SK-N-SH (cell line): ENCODE measurements at regions not wholly inside any gene's neighbourhood (a gene's known extent, or its start where the extent isn't known, plus 50 kb on each side); places are given as distances from the start of the nearest gene placed in this dataset.

Experiments used
- CTCF ChIA-PET: fragments of 300-600, 350-600 bp; formaldehyde crosslinking; extraction: SDS; loops from one replicate; lab custom pipeline; 2021; lab: Yijun Ruan, JAX
- POLR2A ChIA-PET: fragments of 350-600 bp; sonication (Branson Sonifier 250); formaldehyde crosslinking; extraction: SDS; loops from one replicate; lab custom pipeline; 2020; ENCODE audit warnings: antibody characterized with exemption, inconsistent platforms; lab: Yijun Ruan, JAX
- DNase-seq: peaks from one replicate; pipeline ENCODE4 v3.0.0; 2012
- H2AFZ ChIP-seq: fragments of 200-600 bp; sonication (generic); 2 replicates; pipeline ENCODE4 v1.8.1; 2016; ENCODE audit warnings: antibody characterized with exemption, mild to moderate bottlenecking, low read depth
- H3F3A ChIP-seq: fragments of 200-600 bp; sonication (generic); replicated peaks from 2 replicates; pipeline ENCODE3; 2016; ENCODE audit warnings: antibody characterized with exemption, mild to moderate bottlenecking; ENCODE audit not compliant: insufficient read depth
- H3K27ac ChIP-seq, 2 experiments: fragments of 200-500 bp in 1 of 2; fragments of 200-600 bp in 1 of 2; sonication (Bioruptor generic) in 1 of 2; sonication (generic), shearing (Covaris generic) in 1 of 2; 2 replicates each; pipeline versions ENCODE4 v1.5.1 to v1.6.1; 2014 to 2016; ENCODE audit warnings: low read depth in 2 of 2, inconsistent platforms in 1 of 2, low read length in 1 of 2, mild to moderate bottlenecking in 1 of 2, mixed read lengths in 1 of 2
- H3K27me3 ChIP-seq: fragments of 200-600 bp; sonication (generic), shearing (Covaris generic); 2 replicates; pipeline ENCODE4 v1.6.1; 2016; ENCODE audit warnings: mixed run types; ENCODE audit not compliant: insufficient read depth
- H3K36me3 ChIP-seq, 2 experiments: fragments of 200-500 bp in 1 of 2; fragments of 200-600 bp in 1 of 2; sonication (Bioruptor generic) in 1 of 2; sonication (generic) in 1 of 2; replicated peaks in 1 of 2; 2 replicates each; pipeline versions ENCODE3 to v1.5.1; 2014 to 2016; ENCODE audit warnings: low read length in 1 of 2, mild to moderate bottlenecking in 1 of 2; ENCODE audit not compliant: insufficient read depth in 2 of 2, control insufficient read depth in 1 of 2
- H3K4me1 ChIP-seq, 2 experiments: fragments of 200-500 bp in 1 of 2; fragments of 200-600 bp in 1 of 2; sonication (Bioruptor generic) in 1 of 2; sonication (generic), shearing (Covaris generic) in 1 of 2; 2 replicates each; pipeline versions ENCODE4 v1.5.1 to v1.6.1; 2014 to 2016; ENCODE audit warnings: low read depth in 1 of 2, low read length in 1 of 2, mixed run types in 1 of 2; ENCODE audit not compliant: insufficient read depth in 2 of 2, control insufficient read depth in 1 of 2
- H3K4me2 ChIP-seq: fragments of 200-600 bp; sonication (generic), shearing (Covaris generic); 2 replicates; pipeline ENCODE4 v1.6.1; 2017; ENCODE audit warnings: mixed run types
- H3K4me3 ChIP-seq, 2 experiments: fragments of 200-500 bp in 1 of 2; fragments of 200-600 bp in 1 of 2; sonication (Bioruptor generic) in 1 of 2; sonication (generic), shearing (Covaris generic) in 1 of 2; 2 replicates each; pipeline versions ENCODE4 v1.5.1 to v1.8.1; 2014 to 2016; ENCODE audit warnings: low read depth in 2 of 2, inconsistent platforms in 1 of 2, low read length in 1 of 2, mild to moderate bottlenecking in 1 of 2, mixed read lengths in 1 of 2, moderate library complexity in 1 of 2
- H3K79me2 ChIP-seq: fragments of 200-600 bp; sonication (generic); 2 replicates; pipeline ENCODE4 v1.8.1; 2017; ENCODE audit warnings: mild to moderate bottlenecking; ENCODE audit not compliant: insufficient read depth
- H3K9ac ChIP-seq: fragments of 200-600 bp; sonication (generic); 2 replicates; pipeline ENCODE4 v1.6.1; 2017; ENCODE audit warnings: mixed run types
- H3K9me2 ChIP-seq: fragments of 200-600 bp; sonication (generic); 2 replicates; pipeline ENCODE4 v1.6.1; 2017; ENCODE audit warnings: mixed run types
- H3K9me3 ChIP-seq: fragments of 200-600 bp; sonication (generic); 2 replicates; pipeline ENCODE4 v1.6.1; 2017; ENCODE audit warnings: mixed run types, mild to moderate bottlenecking, moderate library complexity
- H4K20me1 ChIP-seq: fragments of 200-600 bp; sonication (generic); 2 replicates; pipeline ENCODE4 v1.6.1; 2017; ENCODE audit warnings: mild to moderate bottlenecking, mixed run types; ENCODE audit not compliant: insufficient read depth
- CHD2 ChIP-seq: fragments of 150-350 bp; IDR thresholded peaks from 2 replicates; pipeline ENCODE4 v1.6.1; 2018; ENCODE audit warnings: low read length; ENCODE audit not compliant: partially characterized antibody
- ELF1 ChIP-seq: IDR thresholded peaks from 2 replicates; pipeline ENCODE4 v1.4.0; 2012
- EP300 ChIP-seq, 2 experiments: IDR thresholded peaks; 2 replicates each; pipeline versions ENCODE4 v1.4.0 to v1.6.1; 2012; ENCODE audit warnings: borderline replicate concordance in 1 of 2, low read depth in 1 of 2, low read length in 1 of 2
- FOSL2 ChIP-seq: IDR thresholded peaks from 2 replicates; pipeline ENCODE4 v1.4.0; 2012; ENCODE audit warnings: low read depth, mild to moderate bottlenecking, moderate library complexity, borderline replicate concordance
- FOXM1 ChIP-seq: IDR thresholded peaks from 2 replicates; pipeline ENCODE4 v1.4.0; 2012; ENCODE audit warnings: low read depth, mild to moderate bottlenecking
- GABPA ChIP-seq: IDR thresholded peaks from 2 replicates; pipeline ENCODE4 v1.4.0; 2012; ENCODE audit warnings: low read depth, mild to moderate bottlenecking
- GATA2 ChIP-seq: sonication (generic); formaldehyde crosslinking; IDR thresholded peaks from 2 replicates; pipeline ENCODE4 v1.5.0; 2020; ENCODE audit warnings: mild to moderate bottlenecking, missing genetic modification reagents
- TEAD4 ChIP-seq: IDR thresholded peaks from 2 replicates; pipeline ENCODE4 v1.4.0; 2012; ENCODE audit warnings: mild to moderate bottlenecking, borderline replicate concordance; ENCODE audit not compliant: insufficient read depth
- WGBS: methylation state at CpG from one replicate; pipeline ENCODE4 v1.1.6; 2017; ENCODE audit warnings: low lambda C conversion rate; 5-methylcytosine and 5-hydroxymethylcytosine counted together
- TF ChIP-seq, protein P1 (sequence below): IDR thresholded peaks from 2 replicates; pipeline ENCODE4 v1.6.1; 2012; ENCODE audit warnings: mild to moderate bottlenecking, low read depth, low read length, moderate library complexity
- TF ChIP-seq, protein P2 (sequence below): IDR thresholded peaks from 2 replicates; pipeline ENCODE4; 2012

DNA sequence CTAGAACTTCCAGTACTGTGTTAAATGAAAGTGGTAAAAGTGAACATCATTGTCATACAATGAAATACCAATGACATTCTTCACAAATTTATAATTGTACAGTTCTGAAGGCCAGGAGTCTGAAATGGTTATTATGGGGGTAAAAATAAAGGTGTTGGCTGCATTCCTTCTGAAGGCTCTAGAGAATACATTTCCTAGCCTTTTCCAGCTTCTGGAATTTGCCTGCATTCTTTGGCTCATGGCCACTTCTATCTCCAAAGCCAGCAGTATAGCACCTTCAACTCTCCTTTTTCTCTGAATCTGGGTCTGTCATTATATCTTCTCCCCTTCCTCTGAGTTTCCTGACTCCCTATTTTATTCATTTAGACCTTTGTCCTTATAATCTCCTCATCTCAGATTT lies 1232.7 kb upstream of the TENM4 start:
- no peak overlapping the region for H3K27ac ChIP-seq
- H3K4me2 ChIP-seq = no peak overlapping the region
- no peak for DNase-seq
- no peak overlapping the region for H3K9ac ChIP-seq
- POLR2A ChIA-PET = no interaction called here
- H4K20me1 ChIP-seq = no peaks in the 10 kb centered on the region
- no peaks in the 10 kb centered on the region for H3K9me2 ChIP-seq
- no peaks in the 10 kb centered on the region for H3K79me2 ChIP-seq
- H3K27me3 ChIP-seq = no peaks in the 10 kb centered on the region
- H3K36me3 ChIP-seq = no peaks in the 10 kb centered on the region
- H3F3A ChIP-seq = no peaks in the 10 kb centered on the region
- H3K4me1 ChIP-seq = no peaks in the 10 kb centered on the region; a peak in 1 of 4 replicates
- CTCF ChIA-PET = no interaction called here
- H3K4me3 ChIP-seq = no peak overlapping the region
- H2AFZ ChIP-seq = no peak overlapping the region
- TF ChIP-seq CHD2 = no peak
- TF ChIP-seq TEAD4 = no peak
- no peak for TF ChIP-seq ELF1
- no peak for TF ChIP-seq GABPA
- TF ChIP-seq, protein P1, sequence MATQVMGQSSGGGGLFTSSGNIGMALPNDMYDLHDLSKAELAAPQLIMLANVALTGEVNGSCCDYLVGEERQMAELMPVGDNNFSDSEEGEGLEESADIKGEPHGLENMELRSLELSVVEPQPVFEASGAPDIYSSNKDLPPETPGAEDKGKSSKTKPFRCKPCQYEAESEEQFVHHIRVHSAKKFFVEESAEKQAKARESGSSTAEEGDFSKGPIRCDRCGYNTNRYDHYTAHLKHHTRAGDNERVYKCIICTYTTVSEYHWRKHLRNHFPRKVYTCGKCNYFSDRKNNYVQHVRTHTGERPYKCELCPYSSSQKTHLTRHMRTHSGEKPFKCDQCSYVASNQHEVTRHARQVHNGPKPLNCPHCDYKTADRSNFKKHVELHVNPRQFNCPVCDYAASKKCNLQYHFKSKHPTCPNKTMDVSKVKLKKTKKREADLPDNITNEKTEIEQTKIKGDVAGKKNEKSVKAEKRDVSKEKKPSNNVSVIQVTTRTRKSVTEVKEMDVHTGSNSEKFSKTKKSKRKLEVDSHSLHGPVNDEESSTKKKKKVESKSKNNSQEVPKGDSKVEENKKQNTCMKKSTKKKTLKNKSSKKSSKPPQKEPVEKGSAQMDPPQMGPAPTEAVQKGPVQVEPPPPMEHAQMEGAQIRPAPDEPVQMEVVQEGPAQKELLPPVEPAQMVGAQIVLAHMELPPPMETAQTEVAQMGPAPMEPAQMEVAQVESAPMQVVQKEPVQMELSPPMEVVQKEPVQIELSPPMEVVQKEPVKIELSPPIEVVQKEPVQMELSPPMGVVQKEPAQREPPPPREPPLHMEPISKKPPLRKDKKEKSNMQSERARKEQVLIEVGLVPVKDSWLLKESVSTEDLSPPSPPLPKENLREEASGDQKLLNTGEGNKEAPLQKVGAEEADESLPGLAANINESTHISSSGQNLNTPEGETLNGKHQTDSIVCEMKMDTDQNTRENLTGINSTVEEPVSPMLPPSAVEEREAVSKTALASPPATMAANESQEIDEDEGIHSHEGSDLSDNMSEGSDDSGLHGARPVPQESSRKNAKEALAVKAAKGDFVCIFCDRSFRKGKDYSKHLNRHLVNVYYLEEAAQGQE = no peak
- no peaks in the 10 kb centered on the region for H3K9me3 ChIP-seq

DNA sequence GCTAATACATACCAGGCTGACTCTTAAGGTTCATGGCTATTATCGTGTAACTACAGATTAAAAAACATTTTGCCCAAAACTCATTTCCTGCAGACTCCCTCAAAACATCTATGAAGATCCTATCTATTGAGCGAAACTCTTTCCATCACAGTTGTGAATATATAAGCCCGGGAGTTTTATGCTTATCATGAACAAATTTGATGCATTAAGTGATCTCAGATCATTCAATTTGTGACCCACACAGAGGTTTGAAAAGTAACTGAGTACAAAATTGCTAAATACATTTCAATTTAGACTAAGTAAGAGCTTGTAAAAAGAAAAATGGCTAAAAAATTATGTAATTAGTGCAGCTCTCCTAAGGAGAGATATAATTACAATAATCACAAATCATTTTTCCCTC lies 1228.8 kb upstream of the TENM4 start:
- TF ChIP-seq GATA2 (peak; percentile 86), EP300 (IDR thresholded peaks at IDR 0.05; ENCODE audit: borderline replicate concordance in 1 of 2, low read depth in 1 of 2, low read length in 1 of 2) (peak in 1 of 2 experiments; percentile 52; a peak in 2 of 4 replicates), FOSL2 (no peak)
- H3K36me3 ChIP-seq = no peaks in the 10 kb centered on the region
- H3K4me3 ChIP-seq = no peak overlapping the region
- no peak overlapping the region for H3K9ac ChIP-seq
- no peaks in the 10 kb centered on the region; a peak in 1 of 4 replicates for H3K4me1 ChIP-seq
- H3K27ac ChIP-seq = peak overlapping the region in 1 of 2 experiments; percentile 53; a peak in 2 of 4 replicates
- H3K27me3 ChIP-seq = no peaks in the 10 kb centered on the region
- H3K9me2 ChIP-seq = no peaks in the 10 kb centered on the region
- H3F3A ChIP-seq = no peaks in the 10 kb centered on the region
- H4K20me1 ChIP-seq = no peaks in the 10 kb centered on the region
- peak; percentile 1 for DNase-seq
- POLR2A ChIA-PET = no interaction called here
- 3% methylated on average over 3 of the region's 3 CpGs for WGBS
- no peak overlapping the region for H3K4me2 ChIP-seq
- no peaks in the 10 kb centered on the region for H3K79me2 ChIP-seq
- CTCF ChIA-PET = no interaction called here
- H3K9me3 ChIP-seq = no peaks in the 10 kb centered on the region
- H2AFZ ChIP-seq = no peak overlapping the region

DNA sequence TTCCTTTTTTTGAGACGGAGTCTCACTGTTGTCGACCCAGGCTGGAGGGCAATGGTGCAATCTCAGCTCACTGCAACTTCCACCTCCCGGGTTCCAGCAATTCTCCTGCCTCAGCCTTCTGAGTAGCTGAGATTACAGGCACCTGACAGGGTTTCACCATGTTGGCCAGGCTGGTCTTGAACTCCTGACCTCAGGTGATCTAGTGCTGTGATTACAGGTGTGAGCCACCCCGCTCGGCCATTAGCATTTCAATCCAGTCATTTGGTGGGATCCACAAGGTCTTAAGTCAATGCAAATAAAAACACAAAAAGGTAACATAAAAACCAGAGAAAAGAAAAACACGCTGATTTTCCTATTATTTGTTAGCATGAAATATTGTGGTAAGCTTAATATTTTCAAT lies 1227.2 kb upstream of the TENM4 start:
- WGBS = 39% methylated on average over 6 of the region's 6 CpGs
- ChIA-PET POLR2A (no interaction called here), CTCF (no interaction called here)
- no peak overlapping the region for H3K27ac ChIP-seq
- no peaks in the 10 kb centered on the region for H3F3A ChIP-seq
- no peaks in the 10 kb centered on the region for H3K27me3 ChIP-seq
- H3K4me1 ChIP-seq = no peaks in the 10 kb centered on the region; a peak in 1 of 4 replicates
- no peaks in the 10 kb centered on the region for H3K9me3 ChIP-seq
- no peak overlapping the region for H2AFZ ChIP-seq
- H3K4me2 ChIP-seq = no peak overlapping the region
- no peak overlapping the region for H3K9ac ChIP-seq
- no peaks in the 10 kb centered on the region for H3K79me2 ChIP-seq
- no peaks in the 10 kb centered on the region for H3K9me2 ChIP-seq
- no peaks in the 10 kb centered on the region for H3K36me3 ChIP-seq
- DNase-seq = no peak
- no peak overlapping the region for H3K4me3 ChIP-seq
- H4K20me1 ChIP-seq = no peaks in the 10 kb centered on the region
- TF ChIP-seq, protein P2, sequence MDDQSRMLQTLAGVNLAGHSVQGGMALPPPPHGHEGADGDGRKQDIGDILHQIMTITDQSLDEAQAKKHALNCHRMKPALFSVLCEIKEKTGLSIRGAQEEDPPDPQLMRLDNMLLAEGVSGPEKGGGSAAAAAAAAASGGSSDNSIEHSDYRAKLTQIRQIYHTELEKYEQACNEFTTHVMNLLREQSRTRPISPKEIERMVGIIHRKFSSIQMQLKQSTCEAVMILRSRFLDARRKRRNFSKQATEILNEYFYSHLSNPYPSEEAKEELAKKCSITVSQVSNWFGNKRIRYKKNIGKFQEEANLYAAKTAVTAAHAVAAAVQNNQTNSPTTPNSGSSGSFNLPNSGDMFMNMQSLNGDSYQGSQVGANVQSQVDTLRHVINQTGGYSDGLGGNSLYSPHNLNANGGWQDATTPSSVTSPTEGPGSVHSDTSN = no peak
- TF ChIP-seq FOXM1 = no peak
- TF ChIP-seq, all 33 proteins: peak for 0
